ENCODE measurements at regions not wholly inside any gene's neighbourhood (a gene's known extent, or its start where the extent isn't known, plus 50 kb on each side); places are given as distances from the start of the nearest gene placed in this dataset.

DNA sequence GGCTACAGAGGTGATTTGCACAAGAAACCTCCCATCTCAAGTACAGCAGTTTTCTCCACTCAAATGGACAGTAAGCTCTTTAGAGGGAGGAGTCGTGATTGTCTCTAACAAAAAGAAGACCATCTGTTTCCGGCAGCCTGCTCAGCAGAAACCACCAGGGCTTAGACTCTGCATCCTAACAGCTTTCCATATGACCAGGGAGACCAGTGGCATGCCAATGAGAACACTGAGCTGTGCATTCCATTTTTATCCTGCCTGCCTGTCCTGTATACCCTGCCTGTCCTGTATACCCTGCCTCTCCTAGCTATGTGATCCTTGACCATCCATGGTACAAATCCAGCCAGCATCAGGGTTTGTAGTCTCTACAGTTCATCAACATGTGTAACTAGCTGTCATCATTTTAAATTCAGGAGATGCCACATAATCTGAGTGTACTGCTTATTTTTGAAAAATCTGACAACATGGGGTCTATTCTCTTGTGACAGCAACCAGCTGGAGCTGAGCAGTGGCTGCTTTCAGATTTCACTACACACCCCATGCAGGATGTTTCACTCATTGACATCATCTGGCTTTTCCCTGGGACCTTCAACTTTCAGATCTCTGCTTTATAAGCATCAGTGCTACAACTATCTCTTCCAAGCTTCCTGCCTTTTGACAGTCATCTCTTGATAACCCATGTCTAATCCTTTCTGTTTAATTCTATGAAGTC lies 50.5 kb upstream of the POU2AF2 start:
- TF ChIP-seq, protein P1, sequence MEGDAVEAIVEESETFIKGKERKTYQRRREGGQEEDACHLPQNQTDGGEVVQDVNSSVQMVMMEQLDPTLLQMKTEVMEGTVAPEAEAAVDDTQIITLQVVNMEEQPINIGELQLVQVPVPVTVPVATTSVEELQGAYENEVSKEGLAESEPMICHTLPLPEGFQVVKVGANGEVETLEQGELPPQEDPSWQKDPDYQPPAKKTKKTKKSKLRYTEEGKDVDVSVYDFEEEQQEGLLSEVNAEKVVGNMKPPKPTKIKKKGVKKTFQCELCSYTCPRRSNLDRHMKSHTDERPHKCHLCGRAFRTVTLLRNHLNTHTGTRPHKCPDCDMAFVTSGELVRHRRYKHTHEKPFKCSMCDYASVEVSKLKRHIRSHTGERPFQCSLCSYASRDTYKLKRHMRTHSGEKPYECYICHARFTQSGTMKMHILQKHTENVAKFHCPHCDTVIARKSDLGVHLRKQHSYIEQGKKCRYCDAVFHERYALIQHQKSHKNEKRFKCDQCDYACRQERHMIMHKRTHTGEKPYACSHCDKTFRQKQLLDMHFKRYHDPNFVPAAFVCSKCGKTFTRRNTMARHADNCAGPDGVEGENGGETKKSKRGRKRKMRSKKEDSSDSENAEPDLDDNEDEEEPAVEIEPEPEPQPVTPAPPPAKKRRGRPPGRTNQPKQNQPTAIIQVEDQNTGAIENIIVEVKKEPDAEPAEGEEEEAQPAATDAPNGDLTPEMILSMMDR (IDR thresholded peaks at IDR 0.05; ENCODE audit: borderline replicate concordance, control extremely low read depth, extremely low read depth, insufficient read depth, missing control alignments): no peak
- no peak for DNase-seq (ENCODE audit: low spot score)
- in situ Hi-C loops (cut with MboI; ENCODE audit: low sequenced_read_pairs, unreplicated experiment): no loop called here

DNA sequence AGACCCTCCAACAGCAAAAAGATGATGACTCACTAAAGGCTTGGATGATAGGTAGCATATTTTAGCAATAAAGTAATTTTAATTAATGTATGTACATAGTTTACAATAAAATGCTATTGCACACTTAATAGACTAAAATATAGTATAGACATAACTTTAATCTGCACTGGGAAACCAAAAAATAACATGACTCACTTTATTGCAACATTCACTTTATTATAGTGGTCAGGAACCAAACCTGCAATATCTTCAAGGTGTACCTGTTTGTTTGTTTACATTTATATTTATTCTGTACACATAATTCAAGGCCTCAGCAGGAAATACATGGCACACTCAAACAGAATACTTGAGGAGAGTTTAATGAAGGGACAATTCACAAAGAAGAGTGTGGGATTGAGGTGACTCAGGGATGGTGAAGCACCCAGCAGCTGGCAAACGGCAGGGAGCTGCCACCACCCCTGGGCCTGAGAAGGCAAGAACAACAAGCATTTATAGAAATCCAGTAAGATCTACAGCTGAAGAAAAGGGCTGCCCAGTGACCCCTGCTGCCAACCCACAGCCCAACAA lies 51.5 kb upstream of the POU2AF2 start:
- in situ Hi-C loops (cut with MboI; ENCODE audit: low sequenced_read_pairs, unreplicated experiment): no loop called here
- TF ChIP-seq, protein P1 (IDR thresholded peaks at IDR 0.05; ENCODE audit: borderline replicate concordance, control extremely low read depth, extremely low read depth, insufficient read depth, missing control alignments): no peak
- DNase-seq (ENCODE audit: low spot score): no peak

DNA sequence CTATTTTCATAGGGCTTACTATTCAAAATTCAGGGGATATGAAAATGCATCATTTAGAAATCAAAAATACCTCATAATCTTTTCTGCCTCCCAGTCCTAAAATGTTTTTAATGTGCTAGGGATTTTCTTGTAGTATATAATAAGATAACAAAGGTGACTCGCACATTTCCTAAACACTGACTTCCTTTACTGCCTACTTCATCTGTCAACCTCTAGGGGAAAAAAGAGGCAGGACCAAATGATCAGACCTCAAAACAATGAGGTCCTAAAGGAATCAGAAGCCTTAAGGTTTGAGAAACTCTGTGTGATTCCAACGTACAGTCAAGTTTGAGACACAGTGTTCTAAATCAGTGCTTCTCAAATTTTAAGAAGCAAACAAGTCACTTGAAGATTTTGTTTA lies 56.1 kb upstream of the POU2AF2 start:
- TF ChIP-seq, protein P1 (IDR thresholded peaks at IDR 0.05; ENCODE audit: borderline replicate concordance, control extremely low read depth, extremely low read depth, insufficient read depth, missing control alignments): no peak
- in situ Hi-C loops (cut with MboI; ENCODE audit: low sequenced_read_pairs, unreplicated experiment): no loop called here
- no peak for DNase-seq (ENCODE audit: low spot score)

DNA sequence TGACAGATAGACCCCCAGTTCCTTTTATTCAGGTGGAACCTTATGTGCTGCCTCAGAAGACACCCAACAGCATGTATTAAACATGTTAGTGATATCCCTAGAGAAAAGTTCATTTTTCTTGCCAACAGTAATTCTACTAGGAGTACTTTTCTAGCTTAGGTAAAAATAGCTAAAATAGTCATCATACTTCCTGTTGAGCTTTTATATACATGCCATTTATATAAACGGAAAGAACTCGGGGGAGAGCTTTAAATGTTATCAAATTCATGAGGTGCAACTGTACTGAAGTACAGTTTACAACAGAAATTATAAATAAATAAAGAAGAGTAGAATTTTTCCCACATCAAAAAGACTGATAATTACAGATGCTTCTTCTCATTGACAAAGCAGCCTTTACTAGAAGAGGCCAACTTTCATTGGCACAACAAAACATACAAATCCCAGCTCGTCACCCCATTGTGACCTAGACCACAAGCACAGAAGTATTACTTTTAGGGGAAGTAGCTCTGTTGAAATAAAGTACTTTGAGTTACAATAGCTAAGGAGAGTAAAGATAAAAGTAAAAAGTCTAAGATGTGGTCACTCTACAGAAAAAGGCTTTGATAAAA lies 59.1 kb upstream of the POU2AF2 start:
- no peak for DNase-seq (ENCODE audit: low spot score)
- in situ Hi-C loops (cut with MboI; ENCODE audit: low sequenced_read_pairs, unreplicated experiment): no loop called here
- TF ChIP-seq, protein P1 (IDR thresholded peaks at IDR 0.05; ENCODE audit: borderline replicate concordance, control extremely low read depth, extremely low read depth, insufficient read depth, missing control alignments): no peak

DNA sequence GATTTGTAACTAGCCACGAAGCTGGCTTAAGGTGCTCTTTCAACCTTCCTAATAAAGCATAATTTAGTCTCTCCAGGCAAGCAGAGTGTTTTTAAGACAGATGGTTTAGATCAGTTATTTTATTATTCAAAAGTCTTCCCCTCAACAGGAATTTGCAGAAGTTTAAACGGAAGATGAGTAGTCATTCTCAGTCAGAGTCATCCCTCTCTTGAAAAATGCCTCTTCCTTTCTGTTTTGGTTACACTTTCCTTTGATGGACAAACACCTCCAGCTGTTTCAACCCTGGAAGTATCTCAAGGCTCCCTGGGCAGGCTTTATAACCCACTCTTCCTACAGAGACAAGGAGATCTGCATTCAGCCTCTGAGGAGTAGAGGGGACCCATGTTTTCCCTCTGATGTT lies 60.3 kb upstream of the POU2AF2 start:
- in situ Hi-C loops (cut with MboI; ENCODE audit: low sequenced_read_pairs, unreplicated experiment): no loop called here
- TF ChIP-seq, protein P1 (IDR thresholded peaks at IDR 0.05; ENCODE audit: borderline replicate concordance, control extremely low read depth, extremely low read depth, insufficient read depth, missing control alignments): no peak
- DNase-seq (ENCODE audit: low spot score): peak; percentile 25

DNA sequence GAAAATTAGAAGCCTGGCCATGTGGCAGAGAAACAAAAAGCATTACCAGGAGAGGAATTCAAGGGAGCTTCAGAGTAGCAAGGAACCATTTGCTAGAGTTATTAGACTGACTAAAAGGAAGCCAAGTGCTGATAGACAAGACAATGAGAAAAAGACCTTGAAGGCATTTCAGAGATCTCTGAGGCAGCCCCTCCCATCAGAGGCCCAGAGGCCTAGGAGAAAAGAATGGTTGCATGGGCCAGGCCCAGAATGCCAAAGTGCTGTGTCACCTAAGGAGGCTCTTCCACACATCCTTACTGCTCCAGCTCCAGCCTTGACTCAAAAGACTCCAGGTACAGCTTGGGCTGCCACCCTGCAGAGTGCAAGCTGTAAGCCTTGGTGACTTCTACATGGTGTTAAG lies 61.8 kb upstream of the POU2AF2 start:
- no peak for DNase-seq (ENCODE audit: low spot score)
- TF ChIP-seq, protein P1 (IDR thresholded peaks at IDR 0.05; ENCODE audit: borderline replicate concordance, control extremely low read depth, extremely low read depth, insufficient read depth, missing control alignments): no peak
- in situ Hi-C loops (cut with MboI; ENCODE audit: low sequenced_read_pairs, unreplicated experiment): no loop called here
